Peyer's patch (tissue), 4 donors: ENCODE measurements at regions not wholly inside any gene's neighbourhood (a gene's known extent, or its start where the extent isn't known, plus 50 kb on each side); places are given as distances from the start of the nearest gene placed in this dataset.

ENCODE experiments used
- DNase-seq, 3 donors: peaks; one replicate each; pipeline ENCODE4 v3.0.0-alpha.2; 2017 to 2019
- H3K27ac ChIP-seq, 4 donors: fragments of 200-600 bp; sonication (generic); one replicate each; pipeline ENCODE4 v1.5.1; 2016 to 2019
- H3K27me3 ChIP-seq, 2 donors: fragments of 200-600 bp; sonication (generic); one replicate each; pipeline ENCODE4 v1.5.1; 2019
- H3K36me3 ChIP-seq, 3 donors: fragments of 200-600 bp; sonication (generic); one replicate each; pipeline ENCODE4 v1.5.1; 2016 to 2019
- H3K4me1 ChIP-seq, 4 donors: fragments of 200-600 bp; sonication (generic); one replicate each; pipeline ENCODE4 v1.5.1; 2016 to 2019
- H3K4me3 ChIP-seq, 4 donors: fragments of 200-600 bp; sonication (generic); 1 replicate in 3 of 4; 2 replicates in 1 of 4; pipeline ENCODE4 v1.5.1; 2016 to 2019; ENCODE audit warnings: mild to moderate bottlenecking in 1 of 4
- H3K9me3 ChIP-seq, 4 donors: fragments of 200-600 bp; sonication (generic); one replicate each; pipeline ENCODE4 v1.5.1; 2016 to 2019; ENCODE audit warnings: mild to moderate bottlenecking in 1 of 4
- POLR2A ChIP-seq, 2 donors: fragments of 450-650 bp; IDR thresholded peaks; one replicate each; pipeline ENCODE4 v1.5.1; 2017; ENCODE audit warnings: antibody characterized with exemption in 2 of 2, mild to moderate bottlenecking in 2 of 2, moderate library complexity in 2 of 2
- TF ChIP-seq, protein P1 (sequence below), 6 experiments: fragments of 450-650 bp in 4 of 6; fragments of 200-600 bp in 2 of 6; sonication (generic) in 1 of 6; IDR thresholded peaks; one replicate each; pipeline ENCODE4 v1.5.1; 2017 to 2019; ENCODE audit warnings: antibody characterized with exemption in 6 of 6, mild to moderate bottlenecking in 3 of 6, moderate library complexity in 1 of 6

DNA sequence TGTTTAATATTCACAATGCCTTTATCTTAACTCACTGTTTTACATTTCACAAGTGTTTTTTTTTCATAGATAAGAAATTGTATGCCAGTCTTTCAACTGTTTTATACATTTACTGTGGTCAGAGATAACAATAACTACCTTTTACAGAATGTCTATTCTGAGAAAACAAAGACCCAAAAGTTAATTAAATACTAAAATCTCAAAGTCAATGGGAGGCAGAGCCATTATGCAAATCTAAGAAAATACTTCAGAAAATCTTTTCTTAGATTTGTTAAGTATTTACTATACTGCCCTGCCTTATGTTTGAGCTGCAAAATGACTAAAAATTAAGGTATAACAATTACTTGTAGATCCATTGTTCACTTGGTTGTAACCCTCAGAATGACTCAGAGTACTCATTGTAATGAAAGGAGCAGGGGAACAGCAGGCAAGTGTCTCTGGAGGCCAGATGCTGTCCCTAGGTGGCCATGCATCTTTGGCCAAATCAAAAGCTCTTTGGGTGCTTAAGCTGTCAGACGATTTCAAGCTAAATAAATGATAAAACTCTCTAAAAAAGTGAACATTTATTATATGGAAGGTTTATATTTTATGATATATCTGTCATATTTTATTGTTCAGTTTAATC, 770.1 kb upstream of the PCDH20 start:
- DNase-seq = no peak
- Histone ChIP-seq H3K27ac (no peak overlapping the region), H3K36me3 (no peaks in the 10 kb centered on the region)

DNA sequence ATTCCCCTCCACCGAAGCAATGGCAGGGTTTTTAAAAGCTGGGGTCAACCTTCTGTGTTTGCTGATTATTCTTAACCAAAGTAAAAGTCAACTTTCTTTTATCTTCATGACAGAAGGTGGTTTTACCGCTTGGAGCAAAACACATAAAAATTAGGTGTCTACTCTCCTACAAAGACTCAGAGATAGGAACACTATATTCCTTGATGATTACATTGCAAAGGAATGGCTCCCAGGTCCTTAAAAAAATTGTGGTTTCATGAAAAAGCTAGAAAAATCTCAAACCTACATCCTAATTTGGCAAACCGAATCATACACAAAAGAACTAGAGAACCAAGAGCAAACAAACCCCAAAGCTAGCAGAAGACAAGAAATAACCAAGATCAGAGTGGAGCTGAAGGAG, 760.4 kb upstream of the PCDH20 start:
- no peak overlapping the region for H3K27ac ChIP-seq
- no peak overlapping the region for H3K4me3 ChIP-seq
- no peaks in the 10 kb centered on the region for H3K27me3 ChIP-seq
- TF ChIP-seq, protein P1, sequence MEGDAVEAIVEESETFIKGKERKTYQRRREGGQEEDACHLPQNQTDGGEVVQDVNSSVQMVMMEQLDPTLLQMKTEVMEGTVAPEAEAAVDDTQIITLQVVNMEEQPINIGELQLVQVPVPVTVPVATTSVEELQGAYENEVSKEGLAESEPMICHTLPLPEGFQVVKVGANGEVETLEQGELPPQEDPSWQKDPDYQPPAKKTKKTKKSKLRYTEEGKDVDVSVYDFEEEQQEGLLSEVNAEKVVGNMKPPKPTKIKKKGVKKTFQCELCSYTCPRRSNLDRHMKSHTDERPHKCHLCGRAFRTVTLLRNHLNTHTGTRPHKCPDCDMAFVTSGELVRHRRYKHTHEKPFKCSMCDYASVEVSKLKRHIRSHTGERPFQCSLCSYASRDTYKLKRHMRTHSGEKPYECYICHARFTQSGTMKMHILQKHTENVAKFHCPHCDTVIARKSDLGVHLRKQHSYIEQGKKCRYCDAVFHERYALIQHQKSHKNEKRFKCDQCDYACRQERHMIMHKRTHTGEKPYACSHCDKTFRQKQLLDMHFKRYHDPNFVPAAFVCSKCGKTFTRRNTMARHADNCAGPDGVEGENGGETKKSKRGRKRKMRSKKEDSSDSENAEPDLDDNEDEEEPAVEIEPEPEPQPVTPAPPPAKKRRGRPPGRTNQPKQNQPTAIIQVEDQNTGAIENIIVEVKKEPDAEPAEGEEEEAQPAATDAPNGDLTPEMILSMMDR (IDR thresholded peaks at IDR 0.05) = no peak
- no peak for TF ChIP-seq POLR2A (IDR thresholded peaks at IDR 0.05)
- no peak for DNase-seq
- no peaks in the 10 kb centered on the region for H3K36me3 ChIP-seq
- no peaks in the 10 kb centered on the region for H3K9me3 ChIP-seq
- H3K4me1 ChIP-seq = no peaks in the 10 kb centered on the region

More for the DNA sequence above, 770.1 kb upstream of the PCDH20 start:
- TF ChIP-seq, protein P1 (IDR thresholded peaks at IDR 0.05) = no peak
- no peak for TF ChIP-seq POLR2A (IDR thresholded peaks at IDR 0.05)
- Histone ChIP-seq H3K27me3 (no peaks in the 10 kb centered on the region), H3K4me1 (no peaks in the 10 kb centered on the region), H3K9me3 (no peaks in the 10 kb centered on the region), H3K4me3 (no peak overlapping the region)

DNA sequence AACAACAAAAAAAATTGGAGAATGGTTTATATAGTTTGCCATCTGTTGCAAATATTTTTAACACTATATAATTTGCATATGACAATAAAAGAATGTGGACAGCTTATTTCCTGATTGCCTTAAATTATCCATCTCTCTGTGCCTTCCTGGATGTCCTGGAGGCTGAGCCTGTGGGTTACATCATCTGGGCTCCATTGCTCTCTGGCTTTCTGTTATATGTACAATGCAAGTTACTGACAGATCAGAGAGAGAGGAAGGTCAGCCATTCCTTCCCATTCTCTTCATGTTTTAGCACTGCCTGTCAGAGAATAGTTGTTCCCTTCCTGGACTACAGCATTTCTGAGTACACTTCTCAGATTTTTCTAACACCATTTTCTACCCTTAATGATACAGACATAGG, 758.3 kb upstream of the PCDH20 start:
- Histone ChIP-seq H3K27ac (no peak overlapping the region), H3K4me1 (no peaks in the 10 kb centered on the region), H3K36me3 (no peaks in the 10 kb centered on the region), H3K27me3 (no peaks in the 10 kb centered on the region), H3K9me3 (no peaks in the 10 kb centered on the region), H3K4me3 (no peak overlapping the region)
- DNase-seq = no peak
- TF ChIP-seq, protein P1 (IDR thresholded peaks at IDR 0.05) = no peak
- TF ChIP-seq POLR2A (IDR thresholded peaks at IDR 0.05) = no peak

DNA sequence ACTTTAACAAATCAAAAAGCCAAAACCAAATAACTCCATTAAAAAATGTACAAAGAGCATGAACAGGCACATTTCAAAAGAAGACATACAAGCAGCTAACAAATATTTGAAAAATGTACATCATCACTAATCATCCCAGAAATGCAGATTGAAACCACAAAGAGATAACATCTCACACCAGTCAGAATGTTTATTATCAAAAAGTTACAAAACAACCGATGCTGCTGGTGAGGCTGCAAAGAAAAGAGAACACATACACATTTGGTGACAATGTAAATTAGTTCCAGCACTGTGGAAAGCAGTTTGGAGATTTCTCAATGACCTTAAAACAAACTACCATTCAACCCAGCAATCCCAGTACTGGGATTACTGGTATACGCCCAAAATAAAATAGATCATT, 756.0 kb upstream of the PCDH20 start:
- no peak for TF ChIP-seq POLR2A (IDR thresholded peaks at IDR 0.05)
- TF ChIP-seq, protein P1 (IDR thresholded peaks at IDR 0.05) = no peak
- no peaks in the 10 kb centered on the region for H3K36me3 ChIP-seq
- DNase-seq = no peak
- no peaks in the 10 kb centered on the region for H3K9me3 ChIP-seq
- no peak overlapping the region for H3K4me3 ChIP-seq
- no peaks in the 10 kb centered on the region for H3K4me1 ChIP-seq
- no peaks in the 10 kb centered on the region for H3K27me3 ChIP-seq
- H3K27ac ChIP-seq = no peak overlapping the region

DNA sequence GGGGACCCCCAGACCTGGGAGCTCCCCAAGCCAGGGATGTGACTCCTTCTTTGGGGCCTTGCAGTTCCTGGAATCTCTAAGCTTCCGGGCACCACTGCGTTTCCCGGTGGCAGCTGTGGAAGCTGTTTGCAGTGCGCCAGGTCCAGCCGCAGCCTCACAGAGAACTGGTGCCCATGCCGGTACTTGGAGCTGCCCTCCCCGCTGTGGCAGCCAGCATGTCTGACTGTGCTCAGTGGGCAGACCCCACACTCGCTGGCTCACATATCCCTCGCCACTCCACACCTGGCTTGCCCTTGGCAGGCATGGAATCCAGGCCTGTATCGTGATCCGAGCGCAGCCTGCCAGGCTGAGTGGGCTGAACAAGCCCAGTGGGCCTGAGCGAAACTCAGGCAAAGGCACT, 753.2 kb upstream of the PCDH20 start:
- H3K4me3 ChIP-seq = no peak overlapping the region
- no peaks in the 10 kb centered on the region for H3K9me3 ChIP-seq
- no peak overlapping the region for H3K27ac ChIP-seq
- no peaks in the 10 kb centered on the region for H3K27me3 ChIP-seq
- H3K36me3 ChIP-seq = no peaks in the 10 kb centered on the region
- no peak for TF ChIP-seq POLR2A (IDR thresholded peaks at IDR 0.05)
- DNase-seq = no peak
- no peaks in the 10 kb centered on the region for H3K4me1 ChIP-seq

DNA sequence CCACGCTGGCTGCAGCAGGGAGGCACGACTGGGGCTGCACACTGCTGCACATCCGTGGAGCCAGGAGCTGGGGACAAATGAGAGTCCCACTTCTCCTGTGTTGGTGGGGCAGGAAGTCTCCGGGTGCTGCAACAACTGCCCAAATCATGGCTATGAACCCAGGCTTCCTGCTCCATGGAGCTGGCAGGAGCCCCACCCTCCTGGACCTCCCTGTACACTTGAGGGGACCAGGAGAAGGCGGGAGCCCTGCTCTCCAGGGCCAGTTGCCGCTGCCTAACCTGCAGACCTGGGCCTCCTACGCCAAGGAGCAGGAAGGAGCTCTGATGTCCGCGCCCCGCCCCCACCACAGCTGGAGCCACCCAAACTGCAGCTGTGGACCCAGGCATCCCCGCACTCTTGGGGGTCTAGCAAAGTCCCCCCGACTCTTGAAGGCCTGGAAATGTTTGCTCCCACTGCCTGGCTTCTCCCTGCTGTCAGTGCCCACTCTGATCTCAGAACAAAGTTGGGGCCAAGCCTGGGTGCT, 752.1 kb upstream of the PCDH20 start:
- DNase-seq = no peak
- Histone ChIP-seq H3K27ac (no peak overlapping the region), H3K36me3 (no peaks in the 10 kb centered on the region), H3K27me3 (no peaks in the 10 kb centered on the region), H3K9me3 (no peaks in the 10 kb centered on the region), H3K4me1 (no peaks in the 10 kb centered on the region), H3K4me3 (no peak overlapping the region)
- no peak for TF ChIP-seq POLR2A (IDR thresholded peaks at IDR 0.05)
- TF ChIP-seq, protein P1 (IDR thresholded peaks at IDR 0.05) = no peak
